ENCODE measurements at regions not wholly inside any gene's neighbourhood (a gene's known extent, or its start where the extent isn't known, plus 50 kb on each side); places are given as distances from the start of the nearest gene placed in this dataset.
"Not testable (repeated sequence)": the region's sequence is repeated elsewhere in the genome, so short reads cannot be mapped to it uniquely, and the experiment has no call there.

DNA sequence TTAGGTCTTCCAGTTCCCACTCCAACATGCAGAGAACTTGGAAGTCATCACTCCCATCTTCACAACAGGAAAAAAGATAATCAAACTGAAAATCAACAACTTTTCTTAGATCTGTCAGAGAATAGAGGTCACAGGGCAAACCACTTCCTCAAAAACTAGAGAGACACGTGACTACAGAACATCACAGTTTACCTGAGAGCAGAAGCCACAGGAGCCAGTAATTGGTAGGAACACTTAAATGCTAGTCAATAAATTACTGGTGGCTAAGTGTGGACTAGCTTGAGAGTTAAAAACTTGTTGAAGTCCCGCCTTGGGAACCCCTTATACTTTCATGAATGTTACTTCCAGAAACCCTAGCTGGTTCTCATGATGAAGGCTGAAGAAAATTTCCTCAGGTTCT, 81.1 kb downstream of the THSD1 start:
- H3K27ac Mint-ChIP-seq = peak overlapping the region; percentile 34
- H3K36me3 Mint-ChIP-seq; H3K4me1 Mint-ChIP-seq; ATAC-seq (ENCODE audit: low read depth); H3K9me3 Mint-ChIP-seq; H3K4me3 Mint-ChIP-seq; H3K27me3 Mint-ChIP-seq; DNase-seq; POLR2A ChIA-PET: not testable (repeated sequence)

DNA sequence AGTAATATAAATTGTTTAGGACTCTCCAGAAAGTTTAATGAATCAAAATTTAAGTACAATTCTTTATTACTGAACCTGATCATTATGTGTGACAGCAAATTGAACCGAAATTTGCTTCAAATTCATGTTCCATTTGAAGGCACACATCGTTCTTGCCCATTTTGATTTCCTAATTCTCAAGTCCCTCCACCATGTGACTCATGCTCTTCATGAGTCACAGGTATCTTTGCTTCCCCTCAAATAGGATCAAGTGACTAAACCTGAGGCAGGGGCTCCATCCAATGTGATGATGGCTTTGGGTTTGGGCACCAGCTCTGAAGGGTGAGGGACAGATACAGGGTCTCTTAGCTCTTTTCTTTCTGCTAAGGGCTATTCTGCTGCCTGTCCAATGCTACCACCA, 86.1 kb downstream of the THSD1 start:
- DNase-seq (no peak), ATAC-seq (ENCODE audit: low read depth) (no peak)
- no peak overlapping the region for H3K4me3 Mint-ChIP-seq
- no peaks in the 10 kb centered on the region for H3K36me3 Mint-ChIP-seq
- no peaks in the 10 kb centered on the region for H3K4me1 Mint-ChIP-seq
- peaks cover 10% of the 10 kb centered on the region for H3K27me3 Mint-ChIP-seq
- H3K27ac Mint-ChIP-seq = no peak overlapping the region
- no peaks in the 10 kb centered on the region for H3K9me3 Mint-ChIP-seq
- POLR2A ChIA-PET = no interaction called here

DNA sequence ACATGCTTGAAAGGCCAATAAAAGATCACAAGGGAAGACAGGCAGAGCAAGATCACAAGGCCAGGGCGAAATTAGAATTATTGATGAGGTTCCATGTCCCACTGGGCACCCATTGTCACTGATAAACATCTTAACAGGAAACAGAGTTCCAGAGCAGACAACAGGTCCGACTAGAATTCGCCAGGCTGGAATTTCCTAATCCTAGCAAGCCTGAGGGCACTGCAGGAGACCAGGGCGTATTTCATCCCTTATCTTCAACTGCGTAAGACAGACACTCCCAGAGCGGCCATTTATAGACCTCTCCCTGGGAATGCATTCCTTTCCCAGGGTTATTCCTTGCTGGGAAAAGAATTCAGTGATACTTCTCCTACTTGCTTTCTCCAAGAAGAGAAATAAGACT, 96.1 kb downstream of the THSD1 start:
- H3K27me3 Mint-ChIP-seq; H3K27ac Mint-ChIP-seq; H3K4me1 Mint-ChIP-seq; ATAC-seq (ENCODE audit: low read depth); DNase-seq; POLR2A ChIA-PET; H3K4me3 Mint-ChIP-seq; H3K36me3 Mint-ChIP-seq: not testable (repeated sequence)
- H3K9me3 Mint-ChIP-seq = peaks cover 11% of the 10 kb centered on the region

DNA sequence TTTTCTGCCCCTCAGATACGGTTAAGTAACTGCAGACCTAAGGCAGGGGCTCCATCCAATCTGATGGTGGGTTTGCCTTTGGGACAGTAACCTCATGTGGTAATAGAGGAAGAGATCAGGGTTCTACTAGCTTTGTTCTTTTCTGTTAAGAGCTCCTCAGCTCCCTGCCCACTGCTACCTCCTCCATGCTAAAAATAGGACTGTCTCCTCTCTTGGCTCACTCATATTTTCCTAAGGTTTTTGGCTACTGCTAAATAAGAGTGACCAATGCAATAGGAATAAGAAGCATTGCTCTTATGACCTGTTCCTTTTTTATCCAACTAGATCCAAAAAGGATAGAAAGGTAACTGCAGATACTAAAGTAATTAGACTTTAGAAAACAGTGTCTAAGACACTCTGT, 99.6 kb downstream of the THSD1 start:
- H3K9me3 Mint-ChIP-seq; ATAC-seq (ENCODE audit: low read depth); H3K4me1 Mint-ChIP-seq; POLR2A ChIA-PET; H3K4me3 Mint-ChIP-seq; H3K36me3 Mint-ChIP-seq; DNase-seq; H3K27me3 Mint-ChIP-seq; H3K27ac Mint-ChIP-seq: not testable (repeated sequence)

DNA sequence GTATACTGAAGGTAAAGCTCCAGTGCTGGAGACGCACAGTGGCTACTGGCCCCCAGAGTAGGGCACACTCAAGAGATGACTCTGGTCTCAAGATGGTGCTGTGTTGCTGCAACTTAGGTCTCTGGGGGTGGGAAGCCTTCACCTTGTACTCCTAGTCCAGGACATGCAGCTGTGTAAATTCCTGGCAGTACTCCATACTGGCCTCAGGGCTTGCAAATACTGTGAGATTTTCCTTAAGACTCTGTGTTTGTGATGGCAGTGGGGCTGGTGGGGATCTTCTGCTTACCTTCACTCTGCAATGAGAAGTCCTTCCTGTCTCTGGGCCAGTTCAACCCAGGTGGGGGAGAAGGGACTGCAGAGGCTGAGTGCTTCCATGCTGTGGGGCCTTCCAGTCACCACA, 102.9 kb downstream of the THSD1 start:
- DNase-seq; ATAC-seq (ENCODE audit: low read depth); H3K27ac Mint-ChIP-seq; H3K4me3 Mint-ChIP-seq; H3K27me3 Mint-ChIP-seq; H3K4me1 Mint-ChIP-seq; H3K36me3 Mint-ChIP-seq; POLR2A ChIA-PET; H3K9me3 Mint-ChIP-seq: not testable (repeated sequence)

DNA sequence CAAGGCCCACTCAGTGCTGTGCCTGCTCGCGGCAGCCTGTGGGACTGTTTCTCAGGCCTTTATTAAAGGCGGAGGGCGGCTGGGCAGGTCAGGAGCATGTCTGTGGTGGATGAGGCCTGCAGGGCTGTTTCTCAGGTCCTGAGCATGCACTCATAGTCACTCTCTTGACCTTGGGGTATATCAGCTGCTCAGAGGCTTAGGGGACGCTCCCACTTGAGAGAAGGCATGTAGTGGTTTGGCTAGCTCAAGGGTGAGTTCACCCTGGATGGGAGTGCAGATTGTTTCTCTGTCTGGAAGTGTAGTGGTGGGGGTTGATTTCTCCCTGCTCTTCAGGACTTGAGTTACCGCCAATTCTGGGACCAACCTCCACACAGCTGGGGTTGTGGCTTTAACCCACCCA, 103.3 kb downstream of the THSD1 start:
- H3K4me3 Mint-ChIP-seq; H3K4me1 Mint-ChIP-seq; H3K27me3 Mint-ChIP-seq; ATAC-seq (ENCODE audit: low read depth); DNase-seq; H3K27ac Mint-ChIP-seq; H3K9me3 Mint-ChIP-seq; H3K36me3 Mint-ChIP-seq; POLR2A ChIA-PET: not testable (repeated sequence)

DNA sequence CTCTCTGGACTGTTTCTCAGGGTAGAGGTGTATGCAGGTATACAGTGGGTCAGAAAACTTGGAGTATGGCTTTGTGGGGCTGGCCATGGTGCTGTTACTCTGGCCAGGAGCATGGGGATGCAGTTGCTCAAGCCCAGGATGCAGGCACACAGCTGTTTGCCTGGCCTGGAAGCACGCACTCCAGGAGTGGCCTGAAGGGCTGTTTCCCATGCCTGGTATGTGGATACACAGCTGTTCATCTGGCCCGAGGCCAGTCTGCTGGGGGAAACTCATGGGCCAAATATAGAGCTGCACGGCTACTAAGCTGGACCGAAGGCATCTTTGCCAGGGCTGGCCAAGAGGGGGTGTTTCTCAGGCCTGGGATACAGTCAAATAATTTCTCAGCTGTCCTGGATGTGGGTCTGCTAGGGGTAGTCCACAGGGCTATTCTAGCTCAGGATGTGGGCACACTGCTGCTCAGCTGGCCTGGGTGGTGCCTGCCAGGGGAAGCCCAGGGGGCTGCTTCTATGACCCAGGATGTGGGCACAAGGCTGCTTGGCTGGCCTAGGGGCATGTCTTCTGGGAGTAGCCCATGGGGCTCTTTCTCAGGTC, 104.1 kb downstream of the THSD1 start:
- POLR2A ChIA-PET; H3K27me3 Mint-ChIP-seq; H3K4me1 Mint-ChIP-seq; DNase-seq; H3K9me3 Mint-ChIP-seq; ATAC-seq (ENCODE audit: low read depth); H3K4me3 Mint-ChIP-seq; H3K27ac Mint-ChIP-seq; H3K36me3 Mint-ChIP-seq: not testable (repeated sequence)

DNA sequence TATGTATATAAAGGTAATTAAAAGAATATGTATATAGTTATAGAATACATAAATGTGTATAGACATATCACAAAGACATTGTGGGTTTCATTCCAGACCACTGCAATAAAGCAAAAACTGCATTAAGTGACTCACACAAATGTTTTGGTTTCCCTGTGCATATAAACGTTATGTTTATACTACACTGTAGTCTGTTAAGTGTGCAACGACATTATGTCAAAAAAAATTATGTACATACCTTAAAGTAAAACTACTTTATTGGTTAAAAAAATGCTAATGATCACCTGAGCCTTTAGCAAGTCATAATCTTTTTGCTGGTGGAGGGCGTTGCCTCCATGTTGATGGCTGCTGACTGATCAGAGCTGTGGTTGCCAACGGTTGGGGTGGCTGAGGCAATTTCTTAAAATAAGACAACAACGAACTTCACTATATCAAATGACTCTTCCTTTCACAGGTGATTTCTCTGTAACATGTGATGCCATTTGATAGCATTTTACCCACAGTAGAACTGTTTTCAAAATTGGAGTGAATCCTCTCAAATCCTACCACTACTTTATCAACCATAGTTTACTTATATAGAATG, 107.8 kb downstream of the THSD1 start:
- H3K4me1 Mint-ChIP-seq; H3K4me3 Mint-ChIP-seq; H3K27ac Mint-ChIP-seq; H3K27me3 Mint-ChIP-seq; H3K36me3 Mint-ChIP-seq; ATAC-seq (ENCODE audit: low read depth); DNase-seq; H3K9me3 Mint-ChIP-seq; POLR2A ChIA-PET: not testable (repeated sequence)

DNA sequence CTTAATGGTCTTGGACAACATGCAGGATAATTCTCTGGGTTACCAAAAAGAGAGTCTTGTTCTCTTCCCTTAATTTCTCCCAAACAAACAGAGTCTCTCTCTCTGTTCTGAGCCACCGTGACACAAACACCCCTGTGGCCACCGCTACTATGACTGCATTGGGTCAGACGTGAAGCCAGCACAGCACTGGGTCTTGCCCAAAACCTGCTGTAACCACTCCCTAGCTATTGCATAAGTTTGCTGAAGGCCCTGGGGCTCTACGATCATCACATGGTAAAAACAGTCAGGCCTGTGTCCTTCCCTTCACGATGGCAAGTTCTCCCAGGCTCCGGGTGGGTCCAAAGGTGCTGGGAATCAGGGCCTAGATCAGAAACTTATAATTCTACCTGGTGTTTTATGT, 117.1 kb downstream of the THSD1 start:
- ATAC-seq (ENCODE audit: low read depth); DNase-seq; H3K27me3 Mint-ChIP-seq; H3K9me3 Mint-ChIP-seq; H3K36me3 Mint-ChIP-seq; H3K4me3 Mint-ChIP-seq; H3K4me1 Mint-ChIP-seq; H3K27ac Mint-ChIP-seq; POLR2A ChIA-PET: not testable (repeated sequence)

DNA sequence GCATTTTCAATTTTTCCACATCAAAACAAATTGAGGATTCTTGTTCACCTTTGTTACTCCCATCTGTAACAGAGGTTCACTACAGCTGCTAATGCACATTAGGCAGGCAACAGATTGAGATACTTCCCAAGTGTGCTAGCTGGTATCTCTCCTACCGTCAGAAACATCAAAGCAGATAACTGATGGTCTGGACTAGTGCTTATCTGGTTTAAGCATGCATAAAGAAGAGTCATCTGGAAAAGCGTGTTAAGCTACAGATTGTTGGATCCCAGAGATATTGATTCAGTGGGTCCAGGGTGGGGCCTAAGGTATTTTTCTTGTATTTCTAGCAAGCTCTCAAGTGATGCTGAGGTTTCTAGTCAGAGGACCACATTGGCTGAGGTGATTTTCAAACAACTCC, 122.0 kb upstream of the NEK3 start:
- DNase-seq; H3K4me1 Mint-ChIP-seq; H3K4me3 Mint-ChIP-seq; ATAC-seq (ENCODE audit: low read depth); POLR2A ChIA-PET; H3K36me3 Mint-ChIP-seq; H3K27ac Mint-ChIP-seq; H3K9me3 Mint-ChIP-seq; H3K27me3 Mint-ChIP-seq: not testable (repeated sequence)

DNA sequence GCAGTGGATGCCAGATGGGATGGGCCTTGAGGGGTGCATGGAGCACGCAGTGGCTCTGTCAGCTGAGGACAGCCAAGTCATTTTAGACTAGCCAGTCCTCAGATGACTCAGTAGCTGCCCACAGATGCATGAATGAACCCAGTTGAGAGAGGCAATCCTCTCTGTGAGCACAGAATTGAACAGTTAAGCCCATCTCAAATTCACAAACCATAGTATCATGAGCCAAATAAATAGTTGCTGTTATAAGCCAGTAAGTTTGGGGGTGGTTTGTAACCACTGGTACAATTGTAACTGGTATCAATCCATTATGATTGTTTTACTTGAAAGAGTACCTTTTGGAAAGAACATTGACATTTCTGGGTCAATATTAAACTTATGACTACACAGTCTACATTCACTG, 120.0 kb upstream of the NEK3 start:
- not testable (repeated sequence) for H3K27ac Mint-ChIP-seq

DNA sequence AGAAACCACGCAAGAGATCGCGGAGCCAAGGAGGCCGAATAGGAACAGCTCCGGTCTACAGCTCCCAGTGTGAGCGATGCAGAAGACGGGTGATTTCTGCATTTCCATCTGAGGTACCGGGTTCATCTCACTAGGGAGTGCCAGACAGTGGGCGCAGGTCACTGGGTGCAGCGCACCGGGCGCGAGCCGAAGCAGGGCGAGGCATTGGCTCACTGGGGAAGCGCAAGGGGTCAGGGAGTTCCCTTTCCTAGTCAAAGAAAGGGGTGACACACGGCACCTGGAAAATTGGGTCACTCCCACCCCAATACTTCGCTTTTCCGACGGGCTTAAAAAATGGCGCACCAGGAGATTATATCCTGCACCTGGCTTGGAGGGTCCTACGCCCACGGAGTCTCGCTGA, 94.9 kb upstream of the NEK3 start:
- ATAC-seq (ENCODE audit: low read depth); H3K9me3 Mint-ChIP-seq; H3K27ac Mint-ChIP-seq; H3K27me3 Mint-ChIP-seq; POLR2A ChIA-PET; H3K36me3 Mint-ChIP-seq; H3K4me1 Mint-ChIP-seq; H3K4me3 Mint-ChIP-seq; DNase-seq: not testable (repeated sequence)

More for the DNA sequence above, 120.0 kb upstream of the NEK3 start:
- POLR2A ChIA-PET; H3K4me1 Mint-ChIP-seq; H3K4me3 Mint-ChIP-seq; H3K27me3 Mint-ChIP-seq; ATAC-seq (ENCODE audit: low read depth); H3K9me3 Mint-ChIP-seq; DNase-seq; H3K36me3 Mint-ChIP-seq: not testable (repeated sequence)

DNA sequence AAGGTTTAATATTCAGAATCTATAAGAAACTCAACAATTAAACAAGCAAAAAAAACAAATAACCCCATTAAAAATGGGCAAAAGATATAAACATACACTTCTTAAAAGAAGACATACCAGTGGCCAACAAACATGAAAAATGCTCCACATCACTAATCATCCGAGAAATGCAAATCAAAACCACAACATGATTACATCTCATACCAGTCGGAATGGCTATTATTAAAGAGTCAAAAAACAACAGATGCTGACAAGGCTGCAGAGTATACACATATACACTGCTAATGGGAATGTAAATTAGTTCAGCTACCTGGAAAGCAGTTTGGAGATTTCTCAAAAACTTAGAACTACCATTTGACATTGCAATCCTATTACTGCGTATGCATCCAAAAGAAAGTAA, 81.4 kb upstream of the NEK3 start:
- ATAC-seq (ENCODE audit: low read depth); H3K27me3 Mint-ChIP-seq; H3K27ac Mint-ChIP-seq; H3K9me3 Mint-ChIP-seq; H3K4me1 Mint-ChIP-seq; H3K4me3 Mint-ChIP-seq; POLR2A ChIA-PET; H3K36me3 Mint-ChIP-seq; DNase-seq: not testable (repeated sequence)

DNA sequence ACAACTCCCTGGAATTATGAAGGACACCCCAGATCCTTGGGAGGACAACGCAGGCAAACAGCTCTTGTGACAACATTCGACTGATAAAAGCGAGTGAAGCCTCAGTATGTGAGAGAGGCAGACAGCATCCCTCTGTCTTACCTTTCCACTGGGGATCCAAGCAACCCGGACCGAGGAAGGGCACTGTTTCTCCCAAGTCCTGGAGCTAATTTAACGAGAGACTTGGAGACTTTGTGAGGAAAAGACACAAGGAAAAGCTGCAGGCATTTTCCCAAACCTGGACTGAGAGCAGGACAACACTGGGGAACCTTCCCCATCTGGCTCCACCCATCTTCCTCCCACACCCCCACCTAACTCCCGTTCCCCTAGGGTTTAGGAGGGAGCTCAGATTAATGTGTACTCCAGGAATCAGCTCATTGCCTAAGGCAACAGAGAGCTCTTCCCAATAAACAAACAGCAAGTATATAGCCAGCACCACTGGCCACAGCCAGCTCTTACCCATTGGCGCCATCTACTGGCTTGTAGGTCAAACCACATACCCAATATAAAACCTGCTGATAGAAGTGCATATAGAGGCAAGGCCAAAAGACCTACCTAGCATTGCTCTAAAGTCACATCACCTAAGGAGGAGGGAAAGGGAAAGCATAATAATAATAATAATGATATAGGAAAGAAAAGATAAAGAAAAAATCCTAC, 76.7 kb upstream of the NEK3 start:
- H3K4me1 Mint-ChIP-seq, H3K9me3 Mint-ChIP-seq, H3K27me3 Mint-ChIP-seq, H3K36me3 Mint-ChIP-seq, H3K27ac Mint-ChIP-seq, H3K4me3 Mint-ChIP-seq, POLR2A ChIA-PET: not testable (repeated sequence)
- ATAC-seq (ENCODE audit: low read depth) (peak; percentile 86), DNase-seq (peak; percentile 27)

Measured in activated naive CD8-positive, alpha-beta T cell treated with anti-CD3 and anti-CD28 coated beads, Interleukin-2, amount 10 ng/mL, durations not matched to agents 7 days and 5 days (primary cell).